Neural cell (in vitro differentiated cells): ENCODE measurements at regions not wholly inside any gene's neighbourhood (a gene's known extent, or its start where the extent isn't known, plus 50 kb on each side); places are given as distances from the start of the nearest gene placed in this dataset.

Experiments used
- CTCF ChIP-seq: fragments of 450-650 bp; IDR thresholded peaks from 2 replicates; pipeline ENCODE4 v1.5.1; 2014; ENCODE audit warnings: antibody characterized with exemption, mild to moderate bottlenecking, moderate library complexity; ENCODE audit not compliant: poor library complexity, severe bottlenecking
- EP300 ChIP-seq: fragments of 450-650 bp; conservative IDR thresholded peaks from 2 replicates; pipeline ENCODE4 v1.6.1; 2014; ENCODE audit warnings: antibody characterized with exemption, mild to moderate bottlenecking, moderate library complexity; ENCODE audit not compliant: poor library complexity, severe bottlenecking
- MXI1 ChIP-seq: fragments of 450-650 bp; conservative IDR thresholded peaks from 2 replicates; pipeline ENCODE4 v1.6.1; 2014; ENCODE audit warnings: antibody characterized with exemption, mild to moderate bottlenecking; ENCODE audit not compliant: poor library complexity, severe bottlenecking
- POLR2AphosphoS5 ChIP-seq: IDR thresholded peaks from 2 replicates; pipeline ENCODE4 v1.6.1; 2012
- REST ChIP-seq: IDR thresholded peaks from 2 replicates; pipeline ENCODE4 v1.6.1; 2012; ENCODE audit warnings: borderline replicate concordance
- TAF1 ChIP-seq: IDR thresholded peaks from 2 replicates; pipeline ENCODE4 v1.6.1; 2012; ENCODE audit warnings: low read depth

GRCh38 chr4:151583157-151583914, 174.4 kb downstream of the FHIP1A start:
- no peak for TF ChIP-seq EP300
- no peak for TF ChIP-seq MXI1
- TF ChIP-seq POLR2AphosphoS5, result no peak
- no peak for TF ChIP-seq CTCF
- no peak for TF ChIP-seq TAF1
- no peak for TF ChIP-seq REST
